ENCODE measurements at regions not wholly inside any gene's neighbourhood (a gene's known extent, or its start where the extent isn't known, plus 50 kb on each side); places are given as distances from the start of the nearest gene placed in this dataset.

- no peak for TF ChIP-seq CTCF (IDR thresholded peaks at IDR 0.05)
- no peak for TF ChIP-seq POLR2A (IDR thresholded peaks at IDR 0.05)
These were observed 52.1 kb upstream of the SHANK2 start for GRCh38 chr11:71304491-71304890.
